Loucy (cell line): ENCODE measurements at regions not wholly inside any gene's neighbourhood (a gene's known extent, or its start where the extent isn't known, plus 50 kb on each side); places are given as distances from the start of the nearest gene placed in this dataset.

ENCODE experiments used
- H2AFZ ChIP-seq: fragments of 200-600 bp; sonication (generic); 2 replicates; pipeline ENCODE4 v1.6.0; 2016; ENCODE audit warnings: antibody characterized with exemption, mild to moderate bottlenecking, low read length, moderate library complexity
- H3F3A ChIP-seq: fragments of 200-600 bp; 2 replicates; pipeline ENCODE4 v1.6.0; 2016; ENCODE audit warnings: antibody characterized with exemption, low read depth, mild to moderate bottlenecking
- H3K27me3 ChIP-seq: fragments of 200-600 bp; sonication (generic); 2 replicates; pipeline ENCODE4 v1.6.1; 2014; ENCODE audit warnings: low read length, mild to moderate bottlenecking; ENCODE audit not compliant: insufficient read depth, poor library complexity, severe bottlenecking
- H3K36me3 ChIP-seq: fragments of 200-600 bp; sonication (generic); 2 replicates; pipeline ENCODE4 v1.6.1; 2016; ENCODE audit warnings: low read length; ENCODE audit not compliant: insufficient read depth
- H3K4me1 ChIP-seq: fragments of 200-600 bp; sonication (generic); 2 replicates; pipeline ENCODE4 v1.5.1; 2014; ENCODE audit warnings: low read length, mild to moderate bottlenecking; ENCODE audit not compliant: insufficient read depth, poor library complexity, severe bottlenecking
- H3K4me2 ChIP-seq: fragments of 200-600 bp; sonication (generic); 2 replicates; pipeline ENCODE4 v1.6.0; 2014; ENCODE audit warnings: antibody characterized with exemption, low read length, low read depth, mild to moderate bottlenecking; ENCODE audit not compliant: poor library complexity, severe bottlenecking
- H3K4me3 ChIP-seq: fragments of 200-600 bp; sonication (generic); 2 replicates; pipeline ENCODE4 v1.5.1; 2014; ENCODE audit warnings: low read length, mild to moderate bottlenecking, mixed read lengths; ENCODE audit not compliant: poor library complexity, severe bottlenecking
- H3K79me2 ChIP-seq: fragments of 200-600 bp; sonication (generic); 2 replicates; pipeline ENCODE4 v1.6.1; 2014; ENCODE audit warnings: low read length; ENCODE audit not compliant: insufficient read depth
- H3K9ac ChIP-seq: fragments of 200-600 bp; sonication (generic); 2 replicates; pipeline ENCODE4 v1.6.0; 2014; ENCODE audit warnings: mild to moderate bottlenecking, low read depth, low read length, moderate library complexity; ENCODE audit not compliant: poor library complexity, severe bottlenecking
- H3K9me2 ChIP-seq: fragments of 200-600 bp; sonication (generic); replicated peaks from 2 replicates; pipeline ENCODE4 v1.6.1; 2016; ENCODE audit warnings: low read depth, low read length, mixed read lengths
- H3K9me3 ChIP-seq: fragments of 200-600 bp; sonication (generic); 2 replicates; pipeline ENCODE4 v1.6.1; 2014; ENCODE audit warnings: mild to moderate bottlenecking, antibody characterized with exemption, low read length, low read depth; ENCODE audit not compliant: insufficient read depth
- H4K20me1 ChIP-seq: fragments of 200-600 bp; sonication (generic); 2 replicates; pipeline ENCODE4 v1.6.0; 2014; ENCODE audit warnings: antibody characterized with exemption, low read length, mild to moderate bottlenecking; ENCODE audit not compliant: insufficient read depth, poor library complexity, severe bottlenecking
- EZH2phosphoT487 ChIP-seq: fragments of 200-600 bp; IDR thresholded peaks from 2 replicates; pipeline ENCODE4 v1.6.1; 2018; ENCODE audit warnings: antibody characterized with exemption, mild to moderate bottlenecking, moderate library complexity, borderline replicate concordance
- TF ChIP-seq, protein P1 (sequence below): fragments of 200-600 bp; sonication (generic); conservative IDR thresholded peaks from 2 replicates; pipeline ENCODE4 v1.5.1; 2014; ENCODE audit warnings: mild to moderate bottlenecking, antibody characterized with exemption, low read length

DNA sequence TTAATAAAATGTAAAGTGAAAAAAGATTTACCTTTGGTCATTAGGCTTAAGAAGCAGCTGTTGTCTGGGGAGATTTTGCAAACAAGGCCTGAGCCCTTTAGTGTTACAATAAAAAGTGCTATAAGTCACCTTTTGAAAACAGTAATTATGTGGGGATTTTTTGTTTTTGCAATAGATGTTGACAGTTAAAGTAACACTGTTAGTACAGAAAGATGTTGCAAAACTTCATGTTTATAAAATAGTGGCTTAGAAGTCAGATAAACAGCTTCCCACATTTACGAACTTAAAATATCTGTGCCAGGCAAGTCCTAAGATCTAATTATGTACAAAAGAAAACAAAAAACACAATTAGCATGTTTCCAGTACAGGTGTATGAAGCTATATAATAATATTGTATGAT, 138.0 kb upstream of the IRS2 start:
- H2AFZ ChIP-seq, result no peak overlapping the region

DNA sequence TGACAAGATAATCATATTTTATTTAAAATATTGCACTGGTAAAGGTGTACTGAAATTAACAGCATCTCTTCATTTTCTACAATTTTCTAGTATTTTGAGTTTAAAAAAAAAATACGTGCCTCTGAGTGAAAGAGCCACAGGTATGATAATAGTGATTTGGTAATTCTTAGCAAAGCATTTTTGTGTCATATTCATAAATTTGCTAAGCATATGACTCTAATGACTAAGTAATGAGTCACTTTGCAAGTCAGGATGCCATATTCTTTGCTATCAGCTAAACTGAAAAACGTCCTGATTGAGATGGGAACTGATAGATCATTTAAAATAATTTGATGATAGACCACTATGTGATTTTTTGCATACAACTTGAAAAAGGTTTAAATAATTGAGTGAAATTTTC, 136.1 kb upstream of the IRS2 start:
- H3K9me2 ChIP-seq, result no peaks in the 10 kb centered on the region
- TF ChIP-seq, protein P1, sequence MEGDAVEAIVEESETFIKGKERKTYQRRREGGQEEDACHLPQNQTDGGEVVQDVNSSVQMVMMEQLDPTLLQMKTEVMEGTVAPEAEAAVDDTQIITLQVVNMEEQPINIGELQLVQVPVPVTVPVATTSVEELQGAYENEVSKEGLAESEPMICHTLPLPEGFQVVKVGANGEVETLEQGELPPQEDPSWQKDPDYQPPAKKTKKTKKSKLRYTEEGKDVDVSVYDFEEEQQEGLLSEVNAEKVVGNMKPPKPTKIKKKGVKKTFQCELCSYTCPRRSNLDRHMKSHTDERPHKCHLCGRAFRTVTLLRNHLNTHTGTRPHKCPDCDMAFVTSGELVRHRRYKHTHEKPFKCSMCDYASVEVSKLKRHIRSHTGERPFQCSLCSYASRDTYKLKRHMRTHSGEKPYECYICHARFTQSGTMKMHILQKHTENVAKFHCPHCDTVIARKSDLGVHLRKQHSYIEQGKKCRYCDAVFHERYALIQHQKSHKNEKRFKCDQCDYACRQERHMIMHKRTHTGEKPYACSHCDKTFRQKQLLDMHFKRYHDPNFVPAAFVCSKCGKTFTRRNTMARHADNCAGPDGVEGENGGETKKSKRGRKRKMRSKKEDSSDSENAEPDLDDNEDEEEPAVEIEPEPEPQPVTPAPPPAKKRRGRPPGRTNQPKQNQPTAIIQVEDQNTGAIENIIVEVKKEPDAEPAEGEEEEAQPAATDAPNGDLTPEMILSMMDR, result no peak
- no peaks in the 10 kb centered on the region for H3K4me1 ChIP-seq
- H2AFZ ChIP-seq, result no peak overlapping the region
- no peaks in the 10 kb centered on the region for H3K27me3 ChIP-seq
- H3F3A ChIP-seq, result no peaks in the 10 kb centered on the region
- no peak overlapping the region for H3K4me2 ChIP-seq
- H3K9ac ChIP-seq, result no peak overlapping the region
- H4K20me1 ChIP-seq, result no peaks in the 10 kb centered on the region
- H3K36me3 ChIP-seq, result no peaks in the 10 kb centered on the region
- H3K9me3 ChIP-seq, result no peaks in the 10 kb centered on the region
- no peak overlapping the region for H3K4me3 ChIP-seq
- H3K79me2 ChIP-seq, result no peaks in the 10 kb centered on the region

More for the DNA sequence above, 138.0 kb upstream of the IRS2 start:
- Histone ChIP-seq H3K4me1 (no peaks in the 10 kb centered on the region), H3K9me2 (no peaks in the 10 kb centered on the region), H3K9ac (no peak overlapping the region), H3K9me3 (no peaks in the 10 kb centered on the region), H3K79me2 (no peaks in the 10 kb centered on the region), H3K27me3 (no peaks in the 10 kb centered on the region), H3K4me2 (no peak overlapping the region), H3K36me3 (no peaks in the 10 kb centered on the region), H4K20me1 (no peaks in the 10 kb centered on the region), H3K4me3 (no peak overlapping the region), H3F3A (no peaks in the 10 kb centered on the region)
- no peak for TF ChIP-seq EZH2phosphoT487
- TF ChIP-seq, protein P1, result no peak

DNA sequence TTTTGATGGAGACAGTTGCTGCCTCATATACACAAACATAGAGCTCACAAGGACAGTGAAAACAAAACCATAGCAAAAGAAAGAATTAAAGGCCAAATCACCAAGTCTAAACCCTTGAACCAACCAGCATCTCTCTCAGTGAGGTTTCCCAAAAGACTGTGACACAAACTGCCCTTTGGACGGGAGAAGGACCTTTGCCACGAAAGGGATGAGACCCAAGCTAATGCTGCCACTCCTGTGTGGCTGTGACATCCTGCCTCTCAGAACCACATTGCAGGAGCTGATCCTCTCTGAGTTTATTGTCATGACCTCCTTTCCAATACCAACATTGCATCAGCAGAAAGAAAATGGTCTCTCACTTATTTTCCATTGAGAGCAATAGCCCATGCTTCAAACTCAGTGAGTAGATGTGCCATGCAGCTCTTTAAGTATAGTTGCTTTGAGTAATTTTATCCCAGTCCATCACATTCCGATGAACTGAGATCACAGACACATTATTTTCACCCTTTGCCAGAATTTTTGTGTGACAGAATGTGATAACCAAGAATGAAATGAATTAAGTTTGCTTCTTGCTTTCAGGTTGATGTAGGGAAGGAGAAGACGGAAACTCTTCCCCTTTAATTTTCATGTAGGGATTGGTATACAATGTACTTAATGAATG, 133.5 kb upstream of the IRS2 start:
- no peak overlapping the region for H3K4me2 ChIP-seq
- H3F3A ChIP-seq, result no peaks in the 10 kb centered on the region
- H3K9ac ChIP-seq, result no peak overlapping the region
- H3K79me2 ChIP-seq, result no peaks in the 10 kb centered on the region
- H3K36me3 ChIP-seq, result no peaks in the 10 kb centered on the region
- no peaks in the 10 kb centered on the region for H3K9me3 ChIP-seq
- H3K9me2 ChIP-seq, result no peaks in the 10 kb centered on the region
- H3K4me3 ChIP-seq, result no peak overlapping the region
- H2AFZ ChIP-seq, result no peak overlapping the region
- no peaks in the 10 kb centered on the region for H3K4me1 ChIP-seq
- TF ChIP-seq EZH2phosphoT487, result no peak
- TF ChIP-seq, protein P1, result no peak
- H3K27me3 ChIP-seq, result no peaks in the 10 kb centered on the region
- no peaks in the 10 kb centered on the region for H4K20me1 ChIP-seq
